ENCODE measurements at regions not wholly inside any gene's neighbourhood (a gene's known extent, or its start where the extent isn't known, plus 50 kb on each side); places are given as distances from the start of the nearest gene placed in this dataset.
"Not testable (repeated sequence)": the region's sequence is repeated elsewhere in the genome, so short reads cannot be mapped to it uniquely, and the experiment has no call there.

DNA sequence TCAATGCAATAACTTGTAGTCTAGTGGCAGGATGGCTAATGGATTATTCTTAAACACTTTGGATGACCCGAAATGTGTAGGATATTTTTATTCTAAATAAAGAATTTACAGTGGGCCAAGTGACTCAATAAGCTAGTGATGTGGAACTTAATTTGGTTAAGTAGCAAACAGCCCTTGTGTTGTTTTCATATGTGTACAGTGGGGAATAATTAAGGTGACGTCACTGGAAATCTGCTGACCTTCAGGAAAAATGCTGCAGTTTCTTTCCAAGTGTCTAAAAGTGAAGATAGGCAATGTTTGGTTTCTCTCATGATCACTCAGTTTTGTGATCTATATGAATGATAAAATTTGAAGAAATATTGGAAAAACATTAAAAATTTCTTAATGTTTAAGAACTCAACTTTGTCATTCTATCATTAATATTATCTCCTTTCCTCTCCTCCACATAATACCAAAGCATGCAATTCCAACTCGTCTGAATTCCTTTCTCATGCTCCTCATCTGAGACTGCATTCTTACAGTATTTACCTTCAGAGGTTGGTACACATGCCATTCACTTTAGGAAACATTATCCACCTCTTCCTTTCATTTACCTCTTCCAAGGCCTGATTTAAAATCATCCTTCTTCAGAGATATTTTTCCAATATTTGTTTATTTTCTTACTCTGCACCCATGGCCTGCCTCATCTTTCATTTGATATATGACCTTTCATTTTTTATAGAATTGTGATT lies 414.6 kb upstream of the ARPP21 start:
- DNase-seq (ENCODE audit: low spot score) = no peak
- Mint-ChIP-seq H3K27me3 (ENCODE audit: insufficient read depth) (no peaks in the 10 kb centered on the region), H3K4me3 (no peak overlapping the region), H3K4me1 (ENCODE audit: low read depth) (no peaks in the 10 kb centered on the region), H3K9me3 (no peaks in the 10 kb centered on the region), H3K27ac (no peak overlapping the region), H3K36me3 (ENCODE audit: low read depth) (no peaks in the 10 kb centered on the region)
- intact Hi-C loops (cut with micrococcal nuclease) = no loop called here

DNA sequence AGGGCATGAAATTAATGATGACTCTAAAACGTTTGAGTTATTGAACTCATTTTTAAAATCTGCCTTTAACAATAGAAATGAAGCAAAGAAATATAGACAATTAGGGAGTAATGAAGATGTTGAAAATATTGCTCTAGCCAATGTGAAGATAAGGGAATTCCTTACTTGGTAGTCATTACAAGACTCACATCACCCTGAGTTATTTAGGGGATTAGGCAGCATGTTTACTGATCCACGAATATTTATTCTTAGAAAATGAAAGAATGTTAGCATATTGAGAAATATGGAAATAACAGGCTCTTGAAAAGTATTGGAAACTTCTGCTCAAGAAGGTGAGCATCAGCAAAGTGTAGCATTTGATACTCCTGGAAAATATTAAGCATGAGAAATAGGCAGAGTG lies 398.1 kb upstream of the ARPP21 start:
- Mint-ChIP-seq H3K4me1 (ENCODE audit: low read depth) (no peaks in the 10 kb centered on the region), H3K4me3 (no peak overlapping the region)

DNA sequence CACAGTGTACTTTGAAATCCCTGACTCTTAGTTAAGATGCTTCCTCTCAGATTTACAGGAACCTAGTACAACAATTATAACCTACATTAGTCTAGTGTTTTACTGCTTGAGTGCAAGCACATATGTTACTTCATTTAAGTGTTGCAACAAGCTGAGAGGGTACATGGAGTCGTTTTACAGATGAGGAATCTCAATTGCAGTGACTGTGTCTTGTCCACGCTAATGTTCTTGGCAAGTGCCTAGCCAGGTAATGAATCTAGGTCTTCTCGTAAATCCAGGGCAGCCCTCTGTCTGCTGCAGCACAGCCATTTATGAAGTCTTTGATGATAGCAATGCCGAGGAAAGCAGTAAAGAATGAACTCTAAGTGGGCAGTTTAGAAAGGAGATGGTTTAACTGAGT lies 384.4 kb upstream of the ARPP21 start:
- peaks cover 2% of the 10 kb centered on the region for H3K27me3 Mint-ChIP-seq (ENCODE audit: insufficient read depth)
- no peaks in the 10 kb centered on the region for H3K36me3 Mint-ChIP-seq (ENCODE audit: low read depth)
- intact Hi-C loops (cut with micrococcal nuclease) = no loop called here
- H3K9me3 Mint-ChIP-seq = peaks cover 10% of the 10 kb centered on the region
- no peak overlapping the region for H3K27ac Mint-ChIP-seq
- H3K4me1 Mint-ChIP-seq (ENCODE audit: low read depth) = no peaks in the 10 kb centered on the region
- DNase-seq (ENCODE audit: low spot score) = no peak
- no peak overlapping the region for H3K4me3 Mint-ChIP-seq

More for the DNA sequence above, 398.1 kb upstream of the ARPP21 start:
- no peak for DNase-seq (ENCODE audit: low spot score)
- Mint-ChIP-seq H3K9me3 (no peaks in the 10 kb centered on the region), H3K27me3 (ENCODE audit: insufficient read depth) (no peaks in the 10 kb centered on the region), H3K27ac (no peak overlapping the region), H3K36me3 (ENCODE audit: low read depth) (no peaks in the 10 kb centered on the region)
- intact Hi-C loops (cut with micrococcal nuclease) = no loop called here

DNA sequence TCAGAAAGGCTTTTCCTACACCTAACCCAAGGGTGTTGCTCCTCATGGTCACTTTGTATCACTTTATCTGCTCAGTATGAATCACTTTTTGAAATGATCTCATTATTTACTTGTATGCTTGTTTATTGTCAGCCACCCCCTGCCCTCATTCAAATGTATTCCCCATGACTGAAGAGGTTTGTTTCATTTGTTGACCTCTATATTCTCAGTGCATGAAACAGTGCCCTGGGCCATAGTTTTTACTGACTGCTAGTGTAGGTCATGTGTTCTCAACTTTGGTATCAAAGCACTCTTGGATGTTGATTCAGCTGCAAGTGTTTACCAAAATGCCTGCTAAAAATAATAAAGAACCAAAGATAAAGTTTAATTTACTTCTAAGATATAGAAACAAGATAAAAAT lies 381.7 kb upstream of the ARPP21 start:
- Mint-ChIP-seq H3K27me3 (ENCODE audit: insufficient read depth) (peaks cover 2% of the 10 kb centered on the region), H3K27ac (no peak overlapping the region), H3K9me3 (peaks cover 10% of the 10 kb centered on the region), H3K36me3 (ENCODE audit: low read depth) (no peaks in the 10 kb centered on the region), H3K4me1 (ENCODE audit: low read depth) (no peaks in the 10 kb centered on the region), H3K4me3 (no peak overlapping the region)
- no peak for DNase-seq (ENCODE audit: low spot score)
- intact Hi-C loops (cut with micrococcal nuclease) = no loop called here

DNA sequence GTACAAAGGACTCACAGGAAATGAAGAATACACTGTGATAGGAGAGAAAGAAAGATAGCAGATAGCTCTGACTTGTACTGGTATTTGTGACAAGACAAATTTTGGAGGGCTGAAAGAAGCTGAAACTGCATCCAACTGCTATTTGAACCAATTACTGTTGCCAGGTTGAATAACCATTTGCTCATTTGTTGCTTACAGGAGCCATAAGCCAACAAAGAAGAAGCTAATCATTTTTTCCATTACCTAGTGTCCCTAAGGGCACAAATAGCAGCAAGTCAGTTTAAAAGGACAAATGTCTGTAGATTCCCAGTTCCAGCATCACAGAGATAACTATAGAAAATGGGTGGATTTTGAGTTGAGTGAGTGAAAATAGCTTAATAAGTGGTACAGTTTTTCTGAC lies 376.9 kb upstream of the ARPP21 start:
- peaks cover 4% of the 10 kb centered on the region for H3K9me3 Mint-ChIP-seq
- H3K4me3 Mint-ChIP-seq = no peak overlapping the region
- intact Hi-C loops (cut with micrococcal nuclease) = no loop called here
- peaks cover 2% of the 10 kb centered on the region for H3K27me3 Mint-ChIP-seq (ENCODE audit: insufficient read depth)
- no peak for DNase-seq (ENCODE audit: low spot score)
- H3K27ac Mint-ChIP-seq = no peak overlapping the region
- H3K4me1 Mint-ChIP-seq (ENCODE audit: low read depth) = no peaks in the 10 kb centered on the region
- H3K36me3 Mint-ChIP-seq (ENCODE audit: low read depth) = no peaks in the 10 kb centered on the region

DNA sequence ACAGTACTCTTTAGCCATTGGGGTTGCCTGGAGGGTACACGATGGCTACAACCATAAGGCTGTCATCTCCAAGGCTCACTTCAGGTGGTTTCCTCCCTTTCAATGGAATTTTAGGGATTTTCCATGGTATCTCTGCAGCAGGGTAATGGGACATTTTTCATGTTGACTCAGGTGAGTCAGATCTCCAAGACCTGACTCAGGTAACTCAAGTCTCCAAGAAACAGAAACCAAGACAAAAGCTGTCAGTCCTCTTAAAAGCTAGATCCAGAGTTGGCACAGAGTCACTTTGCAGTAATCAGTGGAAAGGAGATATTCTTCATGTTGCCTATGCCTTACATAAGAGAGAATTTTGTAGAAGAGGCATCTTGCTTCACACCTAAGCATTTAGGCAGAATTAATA lies 375.8 kb upstream of the ARPP21 start:
- no peak for DNase-seq (ENCODE audit: low spot score)
- no peak overlapping the region for H3K27ac Mint-ChIP-seq

DNA sequence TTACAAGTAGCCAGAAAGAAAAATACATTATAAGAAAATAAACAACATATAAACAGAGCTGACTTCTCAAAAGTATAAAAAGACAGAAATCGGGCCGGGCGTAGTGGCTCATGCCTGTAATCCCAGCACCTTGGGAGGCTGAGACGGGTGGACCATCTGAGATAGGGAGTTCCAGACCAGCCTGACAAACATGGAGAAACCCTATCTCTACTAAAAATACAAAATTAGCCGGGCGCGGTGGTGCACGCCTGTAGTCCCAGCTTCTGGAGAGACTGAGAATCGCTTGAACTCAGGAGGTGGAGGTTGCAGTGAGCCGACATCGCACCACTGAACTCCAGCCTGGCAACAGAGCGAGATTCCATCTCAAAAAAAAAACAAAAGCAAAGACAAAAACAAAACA lies 373.3 kb upstream of the ARPP21 start:
- H3K9me3 Mint-ChIP-seq; H3K4me1 Mint-ChIP-seq (ENCODE audit: low read depth); H3K36me3 Mint-ChIP-seq (ENCODE audit: low read depth); intact Hi-C loops (cut with micrococcal nuclease); DNase-seq (ENCODE audit: low spot score); H3K4me3 Mint-ChIP-seq; H3K27me3 Mint-ChIP-seq (ENCODE audit: insufficient read depth); H3K27ac Mint-ChIP-seq: not testable (repeated sequence)

More for the DNA sequence above, 375.8 kb upstream of the ARPP21 start:
- Mint-ChIP-seq H3K27me3 (ENCODE audit: insufficient read depth) (peaks cover 2% of the 10 kb centered on the region), H3K4me1 (ENCODE audit: low read depth) (no peaks in the 10 kb centered on the region), H3K4me3 (no peak overlapping the region), H3K9me3 (peaks cover 4% of the 10 kb centered on the region), H3K36me3 (ENCODE audit: low read depth) (no peaks in the 10 kb centered on the region)
- intact Hi-C loops (cut with micrococcal nuclease) = no loop called here

GRCh38 chr3:35275768-35276167 lies 363.6 kb upstream of the ARPP21 start:
- no peaks in the 10 kb centered on the region for H3K36me3 Mint-ChIP-seq (ENCODE audit: low read depth)
- intact Hi-C loops (cut with micrococcal nuclease) = no loop called here
- peaks cover 7% of the 10 kb centered on the region for H3K9me3 Mint-ChIP-seq
- H3K27me3 Mint-ChIP-seq (ENCODE audit: insufficient read depth) = no peaks in the 10 kb centered on the region
- H3K4me3 Mint-ChIP-seq = no peak overlapping the region
- no peak for DNase-seq (ENCODE audit: low spot score)
- H3K4me1 Mint-ChIP-seq (ENCODE audit: low read depth) = no peaks in the 10 kb centered on the region
- no peak overlapping the region for H3K27ac Mint-ChIP-seq

- no peak overlapping the region for H3K27ac Mint-ChIP-seq
- H3K27me3 Mint-ChIP-seq (ENCODE audit: insufficient read depth) = no peaks in the 10 kb centered on the region
- no peaks in the 10 kb centered on the region for H3K36me3 Mint-ChIP-seq (ENCODE audit: low read depth)
- peaks cover 7% of the 10 kb centered on the region for H3K9me3 Mint-ChIP-seq
- DNase-seq (ENCODE audit: low spot score) = no peak
- no peak overlapping the region for H3K4me3 Mint-ChIP-seq
- H3K4me1 Mint-ChIP-seq (ENCODE audit: low read depth) = no peaks in the 10 kb centered on the region
- intact Hi-C loops (cut with micrococcal nuclease) = no loop called here
These were observed 362.8 kb upstream of the ARPP21 start for GRCh38 chr3:35276568-35276967.

DNA sequence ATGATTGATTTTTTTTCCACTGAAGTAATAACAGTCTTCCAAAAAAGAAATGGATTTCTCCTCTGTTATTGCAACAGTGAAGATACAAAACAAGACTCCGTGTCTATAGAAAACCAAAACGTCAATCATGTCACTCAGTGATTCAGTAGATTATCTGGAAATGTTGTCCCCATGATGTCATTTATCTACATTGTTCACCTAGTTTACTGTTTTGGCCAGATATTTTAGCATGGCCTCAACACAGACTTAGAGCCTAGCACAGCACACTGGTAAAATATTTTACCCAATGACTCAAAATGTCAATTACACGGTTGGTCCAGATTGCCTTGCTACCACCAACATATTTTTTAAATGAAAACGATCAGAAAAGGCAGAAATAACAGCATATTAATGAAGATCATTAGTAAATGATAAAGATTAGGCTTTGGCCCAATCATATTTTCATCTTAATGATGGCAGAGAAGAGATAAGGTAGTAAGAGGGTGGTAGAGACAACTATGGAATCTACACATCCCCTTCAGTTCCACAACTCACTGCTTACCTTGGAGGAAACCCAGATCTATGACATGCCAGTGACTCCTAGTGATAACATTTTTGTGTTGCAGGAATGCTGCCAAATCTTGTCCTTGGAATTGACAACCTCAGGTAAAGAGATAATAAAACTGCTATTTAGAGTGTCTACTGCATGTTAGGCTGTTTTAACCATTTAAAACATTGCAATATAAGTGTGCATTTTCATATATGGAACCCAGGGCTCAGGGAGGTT lies 347.7 kb upstream of the ARPP21 start:
- DNase-seq (ENCODE audit: low spot score) = no peak
- peaks cover 5% of the 10 kb centered on the region for H3K4me1 Mint-ChIP-seq (ENCODE audit: low read depth)
- intact Hi-C loops (cut with micrococcal nuclease) = no loop called here
- no peaks in the 10 kb centered on the region for H3K9me3 Mint-ChIP-seq
- no peaks in the 10 kb centered on the region for H3K27me3 Mint-ChIP-seq (ENCODE audit: insufficient read depth)
- H3K4me3 Mint-ChIP-seq = no peak overlapping the region
- H3K27ac Mint-ChIP-seq = no peak overlapping the region
- no peaks in the 10 kb centered on the region for H3K36me3 Mint-ChIP-seq (ENCODE audit: low read depth)

GRCh38 chr3:35292568-35292967 lies 346.8 kb upstream of the ARPP21 start:
- Mint-ChIP-seq H3K27ac (no peak overlapping the region), H3K36me3 (ENCODE audit: low read depth) (no peaks in the 10 kb centered on the region), H3K4me1 (ENCODE audit: low read depth) (peaks cover 5% of the 10 kb centered on the region), H3K27me3 (ENCODE audit: insufficient read depth) (no peaks in the 10 kb centered on the region), H3K4me3 (no peak overlapping the region), H3K9me3 (no peaks in the 10 kb centered on the region)
- intact Hi-C loops (cut with micrococcal nuclease) = no loop called here
- no peak for DNase-seq (ENCODE audit: low spot score)

DNA sequence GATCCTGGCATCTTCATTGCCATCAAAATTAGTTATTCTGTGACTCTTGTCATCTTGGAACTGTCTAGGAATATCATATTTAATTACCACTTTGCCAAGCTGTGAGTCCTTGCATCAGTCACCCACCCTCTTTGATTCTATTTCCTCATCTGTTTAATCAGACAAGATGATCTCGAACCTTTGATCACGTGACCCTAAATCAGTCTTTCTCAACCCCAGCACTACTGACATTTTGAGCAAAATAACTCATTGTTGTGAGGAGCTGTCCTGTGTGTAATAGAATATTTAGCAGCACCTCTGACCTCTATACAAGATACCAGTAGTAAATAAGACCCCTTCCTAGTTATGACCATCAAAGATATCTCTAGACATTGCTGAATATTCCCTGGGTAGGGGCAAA lies 343.4 kb upstream of the ARPP21 start:
- intact Hi-C loops (cut with micrococcal nuclease) = no loop called here
- Mint-ChIP-seq H3K9me3 (no peaks in the 10 kb centered on the region), H3K27me3 (ENCODE audit: insufficient read depth) (no peaks in the 10 kb centered on the region), H3K36me3 (ENCODE audit: low read depth) (no peaks in the 10 kb centered on the region), H3K27ac (no peak overlapping the region), H3K4me3 (no peak overlapping the region), H3K4me1 (ENCODE audit: low read depth) (peaks cover 5% of the 10 kb centered on the region)
- DNase-seq (ENCODE audit: low spot score) = no peak

DNA sequence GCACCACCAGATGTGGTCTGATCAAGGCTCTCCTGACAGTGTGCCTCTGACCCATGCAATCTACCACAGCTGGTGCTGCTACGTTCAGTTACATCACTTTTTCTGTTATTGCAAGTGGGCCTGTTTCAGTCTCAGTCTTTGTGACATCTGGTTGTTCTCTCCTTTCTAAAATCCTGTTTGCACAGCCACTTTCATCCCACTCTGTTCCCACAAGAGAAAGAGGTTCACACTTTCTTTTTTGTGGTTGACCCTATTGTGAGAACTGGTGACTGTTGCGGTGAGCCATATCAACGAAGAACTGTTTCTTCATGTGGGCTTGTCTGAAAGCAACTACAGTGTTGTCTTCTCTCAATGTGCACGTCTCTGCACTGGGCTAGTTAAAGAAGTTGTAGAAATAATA lies 342.8 kb upstream of the ARPP21 start:
- Mint-ChIP-seq H3K36me3 (ENCODE audit: low read depth) (no peaks in the 10 kb centered on the region), H3K27me3 (ENCODE audit: insufficient read depth) (no peaks in the 10 kb centered on the region), H3K4me3 (no peak overlapping the region), H3K27ac (no peak overlapping the region), H3K4me1 (ENCODE audit: low read depth) (peaks cover 5% of the 10 kb centered on the region), H3K9me3 (no peaks in the 10 kb centered on the region)
- intact Hi-C loops (cut with micrococcal nuclease) = no loop called here
- peak; percentile 2 for DNase-seq (ENCODE audit: low spot score)
